GM12864 (cell line): ENCODE measurements at regions not wholly inside any gene's neighbourhood (a gene's known extent, or its start where the extent isn't known, plus 50 kb on each side); places are given as distances from the start of the nearest gene placed in this dataset.

ENCODE experiments used
- DNase-seq: peaks from one replicate; pipeline ENCODE4 v3.0.0-alpha.2; 2011; ENCODE audit warnings: low read depth
- H3K4me3 ChIP-seq: 2 replicates; pipeline ENCODE4 v1.5.1; 2011; ENCODE audit warnings: mild to moderate bottlenecking, low read depth, low read length, control low read depth
- CTCF ChIP-seq: IDR thresholded peaks from 2 replicates; pipeline ENCODE4 v1.5.1; 2011; ENCODE audit warnings: low read depth, mild to moderate bottlenecking, moderate library complexity, low read length, control low read depth, inconsistent platforms; ENCODE audit errors: missing control alignments

- TF ChIP-seq CTCF = no peak
- no peak overlapping the region for H3K4me3 ChIP-seq
- DNase-seq = no peak
These were observed 458.0 kb upstream of the NWD2 start for GRCh38 chr4:36786519-36786918.

GRCh38 chr4:36794716-36795115 is 449.8 kb upstream of the NWD2 start:
- no peak for DNase-seq
- TF ChIP-seq CTCF = no peak
- no peak overlapping the region for H3K4me3 ChIP-seq

DNA sequence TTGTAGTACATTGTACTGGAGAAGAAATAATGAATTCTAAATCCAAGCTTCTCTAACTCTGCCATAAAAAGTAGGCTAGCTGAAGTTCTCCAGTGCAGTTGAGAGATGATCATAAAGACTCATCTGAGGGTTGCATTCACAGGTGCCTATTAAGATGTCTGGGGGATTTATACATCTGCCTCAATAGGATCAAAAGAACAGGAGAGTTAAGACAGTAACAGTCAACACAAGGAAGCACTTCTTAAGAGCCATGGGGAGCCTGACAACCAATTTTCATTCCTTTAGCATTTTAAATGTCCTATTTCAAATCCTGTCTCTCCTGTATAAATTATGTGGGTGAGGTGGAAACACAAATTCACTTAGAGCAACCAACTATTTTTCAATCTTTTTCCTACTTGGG is 432.4 kb upstream of the NWD2 start:
- no peak for TF ChIP-seq CTCF
- H3K4me3 ChIP-seq = no peak overlapping the region

GRCh38 chr4:36815536-36815935 is 429.0 kb upstream of the NWD2 start:
- DNase-seq = no peak
- TF ChIP-seq CTCF = no peak
- H3K4me3 ChIP-seq = no peak overlapping the region

More for the DNA sequence above, 432.4 kb upstream of the NWD2 start:
- no peak for DNase-seq

DNA sequence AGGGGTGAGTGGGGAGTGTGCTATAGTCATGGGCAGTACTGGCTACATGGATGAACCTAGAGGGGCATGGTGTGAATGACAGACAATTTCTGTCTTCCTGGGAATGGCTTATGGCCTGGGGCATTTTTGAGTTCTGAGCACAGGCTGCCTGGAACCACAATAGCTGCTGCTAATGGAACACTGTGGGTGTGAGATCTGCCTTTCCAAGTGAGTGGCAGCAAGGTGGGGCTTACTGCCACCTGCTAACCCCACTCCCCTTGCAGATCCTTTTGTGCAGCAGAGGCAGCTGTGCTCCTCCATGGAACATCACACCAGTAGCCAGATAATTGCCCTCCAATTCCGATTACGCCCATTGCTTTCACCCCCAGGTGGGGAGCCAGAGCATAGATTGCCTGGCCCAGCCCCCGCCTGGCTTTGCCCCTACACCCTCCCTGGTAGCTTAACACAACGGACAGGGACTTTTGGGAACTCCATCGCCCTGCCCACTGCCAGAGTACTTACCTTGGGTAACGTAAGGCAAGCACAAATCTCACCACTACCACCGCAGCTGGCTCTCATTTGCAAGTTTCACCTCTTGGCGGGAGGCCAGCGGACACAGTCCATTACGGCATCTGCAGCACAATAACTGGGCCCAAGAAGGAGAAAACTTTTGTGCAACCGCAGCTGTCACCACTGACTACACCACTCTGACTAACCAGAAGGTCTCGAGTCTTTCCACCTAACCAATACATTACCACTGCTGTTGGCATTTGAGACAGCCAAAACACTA is 421.2 kb upstream of the NWD2 start:
- peak; percentile 18 for DNase-seq
- H3K4me3 ChIP-seq = no peak overlapping the region

DNA sequence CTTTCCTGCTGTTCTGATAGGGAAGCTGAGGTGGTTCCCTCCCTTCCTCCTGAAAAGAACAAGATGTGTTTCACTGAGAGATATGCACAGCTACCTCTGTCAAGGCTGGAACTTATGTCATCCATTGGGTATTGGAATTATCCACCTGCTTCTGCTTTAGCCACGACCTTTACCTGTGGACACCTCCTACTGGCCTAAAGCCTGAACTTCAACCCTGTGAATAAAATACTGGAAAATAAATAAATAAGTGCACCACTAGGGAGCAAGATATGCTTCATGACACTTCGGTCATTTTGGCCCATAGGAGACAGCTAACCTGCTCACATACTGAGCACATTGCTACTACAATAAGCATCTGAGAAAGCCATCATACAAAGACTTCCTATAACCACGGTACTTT is 419.9 kb upstream of the NWD2 start:
- DNase-seq = no peak

More for the DNA sequence above, 421.2 kb upstream of the NWD2 start:
- no peak for TF ChIP-seq CTCF

More for the DNA sequence above, 419.9 kb upstream of the NWD2 start:
- peak; percentile 40 for TF ChIP-seq CTCF
- H3K4me3 ChIP-seq = no peak overlapping the region
